Naive B cell (primary cell): ENCODE measurements at regions not wholly inside any gene's neighbourhood (a gene's known extent, or its start where the extent isn't known, plus 50 kb on each side); places are given as distances from the start of the nearest gene placed in this dataset.

Experiments used
- ATAC-seq, 2 donors: fragments of 150-1000 bp; cut with Tn5 transposase; 2 replicates each; pipeline ENCODE4 v1.10.0; 2021; ENCODE audit warnings: low read depth in 2 of 2, mild to moderate bottlenecking in 2 of 2, moderate library complexity in 2 of 2
- DNase-seq: peaks from one replicate; pipeline ENCODE4 v3.0.0; 2022
- H3K27ac Mint-ChIP-seq, 6 donors: one replicate each; pipeline ENCODE4 v1.8.0; 2020 to 2022; ENCODE audit warnings: mild to moderate bottlenecking in 6 of 6, mixed read lengths in 6 of 6, moderate library complexity in 5 of 6, inconsistent platforms in 2 of 6
- H3K27me3 Mint-ChIP-seq, 3 donors: one replicate each; pipeline ENCODE4 v1.8.0; 2021 to 2022; ENCODE audit warnings: mixed read lengths in 3 of 3, mild to moderate bottlenecking in 1 of 3
- H3K36me3 Mint-ChIP-seq, 2 donors: one replicate each; pipeline ENCODE4 v1.8.0; 2020 to 2022; ENCODE audit warnings: mixed read lengths in 2 of 2, inconsistent platforms in 1 of 2, mild to moderate bottlenecking in 1 of 2
- H3K4me1 Mint-ChIP-seq, 3 donors: one replicate each; pipeline ENCODE4 v1.8.0; 2020 to 2022; ENCODE audit warnings: mixed read lengths in 3 of 3, inconsistent platforms in 1 of 3, mild to moderate bottlenecking in 1 of 3, moderate library complexity in 1 of 3
- H3K4me3 Mint-ChIP-seq, 8 donors: one replicate each; pipeline ENCODE4 v1.8.0; 2020 to 2022; ENCODE audit warnings: mild to moderate bottlenecking in 8 of 8, mixed read lengths in 8 of 8, moderate library complexity in 8 of 8, inconsistent platforms in 2 of 8
- H3K9me3 Mint-ChIP-seq, 7 donors: one replicate each; pipeline ENCODE4 v1.8.0; 2020 to 2022; ENCODE audit warnings: mixed read lengths in 7 of 7, mild to moderate bottlenecking in 5 of 7, inconsistent platforms in 2 of 7, moderate library complexity in 1 of 7

GRCh38 chr13:39100996-39101738 lies 62.9 kb downstream of the NHLRC3 start:
- no peak for ATAC-seq
- Mint-ChIP-seq H3K4me1 (no peaks in the 10 kb centered on the region), H3K36me3 (no peaks in the 10 kb centered on the region), H3K4me3 (no peak overlapping the region), H3K27ac (no peak overlapping the region), H3K27me3 (no peaks in the 10 kb centered on the region), H3K9me3 (no peaks in the 10 kb centered on the region)
- DNase-seq = no peak

DNA sequence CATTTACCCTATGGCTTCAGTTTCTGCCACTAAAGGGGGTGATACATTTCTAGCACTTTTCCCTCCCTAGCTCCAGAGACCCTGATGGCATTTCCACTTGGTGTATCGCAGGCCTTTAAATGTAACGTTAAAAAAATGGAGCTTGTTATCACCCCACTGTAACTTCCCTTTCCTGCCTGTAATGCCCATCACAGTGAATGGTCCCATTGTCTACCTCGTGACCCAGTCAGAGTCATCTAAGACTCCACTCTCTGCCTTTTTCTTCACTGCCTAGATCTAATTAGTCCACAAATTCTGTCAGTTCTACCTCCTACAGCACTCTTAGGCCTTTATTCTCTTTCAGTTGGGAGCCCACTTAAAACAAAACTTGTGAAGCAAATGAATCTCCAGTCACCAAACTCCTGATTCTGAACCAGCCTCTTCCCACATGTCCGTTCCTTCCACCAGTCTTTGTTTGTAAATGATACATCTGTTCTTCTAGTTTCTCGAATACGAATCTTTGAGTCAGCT lies 64.8 kb downstream of the NHLRC3 start:
- no peaks in the 10 kb centered on the region for H3K9me3 Mint-ChIP-seq
- DNase-seq (no peak), ATAC-seq (no peak)
- no peak overlapping the region for H3K27ac Mint-ChIP-seq
- H3K4me3 Mint-ChIP-seq = no peak overlapping the region
- H3K36me3 Mint-ChIP-seq = no peaks in the 10 kb centered on the region
- H3K4me1 Mint-ChIP-seq = no peaks in the 10 kb centered on the region
- H3K27me3 Mint-ChIP-seq = peaks cover 0 to 3% (median 0%) of the 10 kb centered on the region in 3 donors

DNA sequence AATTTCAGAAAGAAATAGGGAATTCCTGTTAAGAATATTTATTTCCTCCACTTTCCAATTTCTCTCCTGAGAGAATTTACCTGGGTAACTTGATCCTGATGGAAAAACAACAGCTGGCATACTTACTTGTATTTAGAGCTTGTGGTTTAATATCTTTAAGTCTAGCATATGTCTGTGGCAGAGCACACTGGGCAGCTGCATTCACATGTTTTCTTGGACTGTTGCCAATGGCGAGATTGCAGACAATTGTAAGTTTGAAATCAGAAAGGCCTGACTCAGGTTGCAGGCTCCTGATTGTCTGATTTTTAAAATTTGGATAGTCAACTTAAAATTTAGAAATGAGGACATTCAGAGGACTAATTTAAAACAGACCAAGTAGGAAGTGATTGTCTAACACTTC lies 66.9 kb downstream of the NHLRC3 start:
- Mint-ChIP-seq H3K27ac (no peak overlapping the region), H3K4me1 (no peaks in the 10 kb centered on the region)

DNA sequence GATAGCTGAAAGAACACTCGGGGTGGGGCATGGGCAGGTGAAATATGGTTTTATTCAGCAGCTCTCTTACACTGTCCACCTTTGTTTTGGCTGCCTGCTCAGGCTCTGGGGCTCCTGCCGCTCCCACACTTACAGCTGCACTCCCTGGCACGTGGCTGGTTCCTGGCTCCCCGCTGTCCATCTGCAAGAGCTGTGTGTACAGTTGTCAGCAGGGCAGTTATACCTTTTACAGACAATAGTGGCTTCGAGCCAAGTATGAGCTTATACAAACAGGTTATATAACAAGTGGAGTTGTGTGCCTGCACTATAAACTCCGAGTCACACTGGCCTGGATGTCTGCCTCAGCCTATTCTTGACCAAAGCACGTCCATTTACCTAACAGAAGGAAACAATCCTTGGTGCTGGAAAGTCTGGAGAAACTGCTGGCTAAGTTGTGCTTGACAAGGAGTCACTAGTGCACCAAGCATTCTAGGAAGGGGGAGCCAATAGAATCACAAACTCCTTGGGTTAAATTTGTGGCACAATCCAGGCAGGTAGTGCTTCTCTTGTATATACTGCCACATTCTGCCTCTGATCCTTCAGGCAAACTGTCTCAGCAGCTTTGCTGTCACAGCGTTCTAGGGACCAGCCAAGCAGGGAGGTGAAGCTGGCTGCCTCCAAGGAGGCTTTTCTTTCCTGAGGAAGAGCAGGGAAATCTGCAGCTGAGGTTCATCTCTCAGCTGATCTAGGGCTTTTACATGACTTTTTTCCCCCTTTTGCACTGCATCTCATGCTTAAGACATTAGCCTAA lies 68.2 kb downstream of the NHLRC3 start:
- H3K36me3 Mint-ChIP-seq = no peaks in the 10 kb centered on the region
- H3K27me3 Mint-ChIP-seq = peaks cover 0 to 4% (median 0%) of the 10 kb centered on the region in 3 donors
- DNase-seq (no peak), ATAC-seq (no peak)
- no peaks in the 10 kb centered on the region for H3K9me3 Mint-ChIP-seq
- H3K4me3 Mint-ChIP-seq = no peak overlapping the region
- H3K27ac Mint-ChIP-seq = no peak overlapping the region
- no peaks in the 10 kb centered on the region for H3K4me1 Mint-ChIP-seq

More for the DNA sequence above, 66.9 kb downstream of the NHLRC3 start:
- Mint-ChIP-seq H3K36me3 (no peaks in the 10 kb centered on the region), H3K4me3 (no peak overlapping the region), H3K9me3 (no peaks in the 10 kb centered on the region), H3K27me3 (peaks cover 0 to 4% (median 0%) of the 10 kb centered on the region in 3 donors)
- ATAC-seq (no peak), DNase-seq (no peak)

- Mint-ChIP-seq H3K4me3 (no peak overlapping the region), H3K27me3 (peaks cover 0 to 4% (median 0%) of the 10 kb centered on the region in 3 donors), H3K27ac (no peak overlapping the region), H3K4me1 (no peaks in the 10 kb centered on the region), H3K9me3 (peaks cover 0 to 1% (median 0%) of the 10 kb centered on the region in 7 donors), H3K36me3 (no peaks in the 10 kb centered on the region)
- ATAC-seq = no peak
- DNase-seq = no peak
These were observed 69.3 kb downstream of the NHLRC3 start for GRCh38 chr13:39107561-39107960.

DNA sequence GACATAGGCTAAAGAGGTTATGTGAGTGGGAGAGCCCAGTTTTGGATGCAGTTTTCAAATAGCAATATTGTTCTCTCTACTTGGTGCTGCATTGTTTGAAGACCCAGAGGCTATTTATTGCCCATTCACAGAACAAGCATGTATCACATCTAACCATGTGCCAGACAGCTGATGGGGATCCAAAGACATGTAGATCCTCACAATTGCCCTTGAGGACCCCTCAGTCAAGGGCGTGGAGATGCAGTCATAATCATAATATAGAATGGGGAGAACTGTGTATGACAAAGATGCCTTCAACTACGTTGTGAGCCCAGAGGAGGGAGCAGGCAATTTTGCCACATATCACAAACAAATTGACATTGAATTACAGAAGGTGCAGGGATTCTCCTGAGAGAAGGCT lies 70.5 kb downstream of the NHLRC3 start:
- Mint-ChIP-seq H3K27ac (no peak overlapping the region), H3K4me1 (no peaks in the 10 kb centered on the region), H3K9me3 (peaks cover 0 to 3% (median 0%) of the 10 kb centered on the region in 7 donors), H3K36me3 (no peaks in the 10 kb centered on the region), H3K4me3 (no peak overlapping the region), H3K27me3 (peaks cover 0 to 4% (median 0%) of the 10 kb centered on the region in 3 donors)
- no peak for DNase-seq
- no peak for ATAC-seq

DNA sequence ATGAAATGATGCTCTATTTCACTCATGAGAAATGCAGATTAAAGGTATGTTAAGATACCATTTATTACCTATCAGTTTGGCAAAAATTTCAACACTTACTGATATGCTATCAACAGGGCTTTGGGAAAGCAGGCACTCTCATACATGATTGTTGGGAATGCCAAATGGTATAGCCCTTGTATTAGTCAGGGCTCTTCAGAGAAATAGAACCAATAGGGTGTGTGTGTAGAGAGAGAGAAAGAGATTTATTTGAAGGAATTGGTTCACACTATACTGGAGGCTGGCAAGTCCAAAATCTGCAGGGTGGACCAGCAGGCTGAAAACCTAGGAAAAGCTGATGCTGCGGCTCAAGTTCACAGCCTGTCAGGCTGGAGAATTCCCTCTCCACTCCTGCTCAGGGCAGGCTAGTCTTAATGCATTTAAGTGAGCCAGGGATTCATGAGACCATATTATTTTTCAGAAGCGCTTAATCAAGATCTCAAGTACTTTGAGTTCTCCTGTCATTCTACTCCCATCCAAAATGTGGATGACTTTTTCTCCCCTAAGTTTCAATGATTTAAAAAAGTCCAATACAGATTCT lies 72.4 kb downstream of the NHLRC3 start:
- Mint-ChIP-seq H3K4me1 (no peaks in the 10 kb centered on the region), H3K27ac (no peak overlapping the region), H3K9me3 (peaks cover 0 to 11% (median 2%) of the 10 kb centered on the region in 7 donors), H3K27me3 (peaks cover 0 to 4% (median 0%) of the 10 kb centered on the region in 3 donors), H3K36me3 (no peaks in the 10 kb centered on the region), H3K4me3 (no peak overlapping the region)
- ATAC-seq (no peak), DNase-seq (no peak)

DNA sequence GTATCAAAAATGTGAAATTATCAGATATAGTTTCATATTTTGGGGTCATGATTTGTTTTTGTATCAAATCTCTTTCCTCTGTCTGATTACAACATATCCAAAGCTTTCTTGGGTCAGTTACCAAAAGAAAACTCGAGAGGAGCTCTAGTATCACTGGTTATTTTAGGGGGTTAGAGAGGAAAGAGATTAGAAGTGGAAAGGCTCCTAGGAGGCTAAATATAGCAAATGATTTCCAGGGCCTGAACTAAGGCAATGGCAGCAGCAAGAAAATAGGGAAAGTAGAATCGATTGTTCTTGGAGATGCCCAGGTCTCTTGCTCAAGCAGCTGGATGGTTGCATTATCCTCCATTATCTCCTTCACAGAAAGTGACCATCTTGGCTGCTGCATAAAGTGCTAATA lies 72.9 kb downstream of the NHLRC3 start:
- ATAC-seq (no peak), DNase-seq (no peak)
- H3K27ac Mint-ChIP-seq = no peak overlapping the region
- peaks cover 0 to 4% (median under 1%) of the 10 kb centered on the region in 3 donors for H3K27me3 Mint-ChIP-seq
- no peaks in the 10 kb centered on the region for H3K4me1 Mint-ChIP-seq
- H3K36me3 Mint-ChIP-seq = no peaks in the 10 kb centered on the region
- H3K9me3 Mint-ChIP-seq = peaks cover 0 to 12% (median 8%) of the 10 kb centered on the region in 7 donors
- H3K4me3 Mint-ChIP-seq = no peak overlapping the region

DNA sequence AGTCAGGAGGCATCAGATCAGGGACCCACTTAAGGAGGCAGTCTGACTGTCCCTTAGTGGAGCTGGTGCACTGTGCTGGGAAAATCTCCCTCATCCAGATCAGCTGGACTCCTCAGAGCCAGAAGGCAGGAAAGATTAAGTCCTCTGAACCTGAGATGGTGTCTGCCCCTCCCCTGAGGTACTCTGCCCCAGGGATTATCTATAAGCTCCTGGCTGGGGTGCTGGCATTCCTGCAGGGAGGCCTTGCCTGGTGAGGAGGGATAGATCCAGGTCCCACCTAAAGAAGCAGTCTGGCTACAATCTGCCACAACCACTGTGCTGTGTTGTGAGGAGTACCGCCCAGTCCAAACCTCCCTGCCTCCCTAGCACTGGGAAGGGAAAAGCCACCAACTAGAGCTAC lies 81.2 kb downstream of the NHLRC3 start:
- Mint-ChIP-seq H3K27ac (no peak overlapping the region), H3K27me3 (peaks cover 13 to 22% (median 22%) of the 10 kb centered on the region in 3 donors), H3K36me3 (peaks cover 7 to 8% of the 10 kb centered on the region in 2 donors), H3K4me3 (no peak overlapping the region), H3K9me3 (peaks cover 8 to 34% (median 10%) of the 10 kb centered on the region in 7 donors), H3K4me1 (no peaks in the 10 kb centered on the region)
- no peak for ATAC-seq
- DNase-seq = no peak

DNA sequence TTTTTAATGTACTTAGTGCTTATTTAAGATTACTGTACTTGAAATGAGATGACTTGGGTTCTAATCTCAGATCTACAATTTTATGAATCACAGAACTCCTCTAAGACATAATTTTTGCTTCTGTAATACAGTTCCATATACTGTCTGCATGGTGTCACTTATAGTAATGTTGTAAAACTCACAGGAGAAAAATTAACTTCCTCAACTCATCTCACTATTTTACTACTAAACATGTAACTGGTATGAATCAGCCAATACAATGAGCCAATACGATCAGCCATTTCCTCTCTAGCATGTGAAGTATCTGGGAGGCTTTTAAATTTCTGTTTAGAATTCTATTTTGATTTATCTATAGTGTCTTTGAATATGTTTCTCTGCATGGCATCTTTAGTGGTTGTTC lies 85.3 kb downstream of the NHLRC3 start:
- H3K4me3 Mint-ChIP-seq = no peak overlapping the region
- peaks cover 0 to 8% (median 2%) of the 10 kb centered on the region in 7 donors for H3K9me3 Mint-ChIP-seq
- H3K36me3 Mint-ChIP-seq = peaks cover 3% of the 10 kb centered on the region in 2 donors
- DNase-seq (no peak), ATAC-seq (no peak)
- H3K4me1 Mint-ChIP-seq = no peaks in the 10 kb centered on the region
- peaks cover 3 to 21% (median 4%) of the 10 kb centered on the region in 3 donors for H3K27me3 Mint-ChIP-seq
- H3K27ac Mint-ChIP-seq = no peak overlapping the region

DNA sequence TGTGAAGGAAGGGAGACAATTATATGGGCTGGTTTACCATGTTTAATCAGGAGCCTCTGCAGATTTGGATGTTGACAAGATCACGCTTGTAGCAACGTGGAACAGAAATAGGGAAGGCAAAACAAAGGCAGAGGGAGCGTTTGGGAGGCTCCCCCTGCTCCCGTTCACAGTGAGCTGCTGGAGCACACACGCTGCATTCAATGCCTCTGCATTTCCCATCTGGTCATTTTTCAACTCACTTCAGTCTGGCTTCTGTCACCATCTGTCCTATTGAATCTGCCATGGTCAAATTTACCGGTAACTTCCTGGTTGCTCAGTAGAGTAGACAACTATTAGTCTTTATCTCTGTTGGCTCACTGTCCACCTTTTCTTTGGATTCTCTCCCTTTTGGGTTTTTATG lies 91.0 kb downstream of the NHLRC3 start:
- H3K4me3 Mint-ChIP-seq = no peak overlapping the region

DNA sequence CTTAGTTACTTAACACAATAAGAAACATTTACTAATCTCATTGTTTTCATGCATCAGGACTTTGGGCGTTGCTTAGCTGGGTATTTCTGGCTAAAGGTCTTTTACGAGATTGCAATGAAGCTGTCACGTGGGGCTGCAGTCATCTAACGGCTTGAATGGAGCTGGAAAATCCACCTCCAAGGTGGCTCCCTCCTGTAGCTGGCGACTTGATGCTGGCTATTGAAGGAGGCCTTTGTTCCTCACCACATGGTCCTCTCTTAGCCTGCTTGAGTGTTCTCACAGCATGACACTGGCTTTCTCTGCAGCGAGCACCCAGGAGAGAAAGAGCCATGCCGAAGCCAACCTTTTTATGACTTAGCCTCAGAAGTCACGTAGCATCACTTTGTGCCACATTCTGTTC lies 92.0 kb downstream of the NHLRC3 start:
- Mint-ChIP-seq H3K4me1 (no peaks in the 10 kb centered on the region), H3K27ac (no peak overlapping the region), H3K27me3 (peaks cover 0 to 30% (median 6%) of the 10 kb centered on the region in 3 donors), H3K36me3 (no peaks in the 10 kb centered on the region), H3K4me3 (no peak overlapping the region), H3K9me3 (peaks cover 0 to 2% (median 0%) of the 10 kb centered on the region in 7 donors)
- no peak for DNase-seq
- no peak for ATAC-seq

More for the DNA sequence above, 91.0 kb downstream of the NHLRC3 start:
- peaks cover 0 to 20% (median 6%) of the 10 kb centered on the region in 3 donors for H3K27me3 Mint-ChIP-seq
- H3K9me3 Mint-ChIP-seq = peaks cover 0 to 2% (median 0%) of the 10 kb centered on the region in 7 donors
- H3K27ac Mint-ChIP-seq = no peak overlapping the region
- DNase-seq (no peak), ATAC-seq (no peak)
- H3K36me3 Mint-ChIP-seq = no peaks in the 10 kb centered on the region
- no peaks in the 10 kb centered on the region for H3K4me1 Mint-ChIP-seq
